Small intestine (tissue), 7 donors: ENCODE measurements at regions not wholly inside any gene's neighbourhood (a gene's known extent, or its start where the extent isn't known, plus 50 kb on each side); places are given as distances from the start of the nearest gene placed in this dataset.

Source experiments
- DNase-seq, 2 donors: peaks; one replicate each; pipeline versions ENCODE4 v3.0.0 to v3.0.0-alpha.2; 2013
- FAIRE-seq: peaks from 2 replicates; lab custom pipeline; 2012; peaks lifted over from hg19 to GRCh38; lab: Jason Lieb, UNC
- H3K27ac ChIP-seq, 3 donors: one replicate each; pipeline ENCODE4 v1.5.1; 2013; ENCODE audit warnings: low read length in 2 of 3, mild to moderate bottlenecking in 2 of 3, control low read depth in 1 of 3, inconsistent platforms in 1 of 3, low read depth in 1 of 3, moderate library complexity in 1 of 3
- H3K27me3 ChIP-seq, 3 donors: one replicate each; pipeline ENCODE4 v1.6.1; 2013; ENCODE audit warnings: low read length in 3 of 3, inconsistent platforms in 1 of 3; ENCODE audit not compliant: control insufficient read depth in 3 of 3, insufficient read depth in 3 of 3
- H3K36me3 ChIP-seq, 3 donors: one replicate each; pipeline ENCODE4 v1.6.1; 2013; ENCODE audit warnings: low read length in 3 of 3, inconsistent platforms in 1 of 3, low read depth in 1 of 3, mild to moderate bottlenecking in 1 of 3, moderate library complexity in 1 of 3; ENCODE audit not compliant: control insufficient read depth in 3 of 3, insufficient read depth in 2 of 3
- H3K4me1 ChIP-seq, 3 donors: one replicate each; pipeline ENCODE4 v1.6.1; 2013; ENCODE audit warnings: low read length in 2 of 3, inconsistent platforms in 1 of 3, low read depth in 1 of 3, mild to moderate bottlenecking in 1 of 3, moderate library complexity in 1 of 3; ENCODE audit not compliant: control insufficient read depth in 3 of 3, insufficient read depth in 2 of 3
- H3K4me3 ChIP-seq, 3 donors: one replicate each; pipeline ENCODE4 v1.5.1; 2013; ENCODE audit warnings: low read length in 3 of 3, control low read depth in 1 of 3, inconsistent platforms in 1 of 3, low read depth in 1 of 3, mild to moderate bottlenecking in 1 of 3, moderate library complexity in 1 of 3
- H3K9me3 ChIP-seq, 2 donors: one replicate each; pipeline ENCODE4 v1.6.1; 2013; ENCODE audit warnings: low read depth in 1 of 2, low read length in 1 of 2; ENCODE audit not compliant: control insufficient read depth in 2 of 2, insufficient read depth in 1 of 2
- WGBS, 3 donors: extraction: QIAGEN DNeasy Blood & Tissue Kit; methylation state at CpG; one replicate each; pipeline ENCODE4 v1.1.7; 2013; 5-methylcytosine and 5-hydroxymethylcytosine counted together
- donor health status: healthy with polysubstance abuse.
- donor health status: control.
- donor health status: control.
- donor health status: Bipolar disorder and iron deficiency.
- donor health status: healthy.

GRCh38 chr6:144392536-144392935 lies 107.4 kb downstream of the UTRN start:
- 76 to 86% (median 79%) methylated on average over 1 of the region's 1 CpG for WGBS, 3 donors
- H3K36me3 ChIP-seq = peaks cover 0 to 2% (median 0%) of the 10 kb centered on the region in 3 donors
- FAIRE-seq = no peak

GRCh38 chr6:144394210-144394609 lies 109.1 kb downstream of the UTRN start:
- WGBS, 3 donors = 80 to 89% (median 88%) methylated on average over 4 of the region's 4 CpGs
- DNase-seq (no peak), FAIRE-seq (no peak)
- peaks cover 0 to 4% (median 0%) of the 10 kb centered on the region in 3 donors for H3K36me3 ChIP-seq
- no peak overlapping the region for H3K27ac ChIP-seq
- H3K27me3 ChIP-seq = no peaks in the 10 kb centered on the region
- peaks cover 0 to 13% of the 10 kb centered on the region in 2 donors for H3K9me3 ChIP-seq
- no peaks in the 10 kb centered on the region for H3K4me1 ChIP-seq
- H3K4me3 ChIP-seq = no peak overlapping the region

More at GRCh38 chr6:144392536-144392935, 107.4 kb downstream of the UTRN start:
- Histone ChIP-seq H3K27ac (no peak overlapping the region), H3K9me3 (peaks cover 0 to 3% of the 10 kb centered on the region in 2 donors), H3K4me1 (no peaks in the 10 kb centered on the region), H3K4me3 (no peak overlapping the region), H3K27me3 (no peaks in the 10 kb centered on the region)
- DNase-seq = no peak

- DNase-seq (no peak), FAIRE-seq (no peak)
- H3K4me3 ChIP-seq = no peak overlapping the region
- no peaks in the 10 kb centered on the region for H3K27me3 ChIP-seq
- no peaks in the 10 kb centered on the region for H3K4me1 ChIP-seq
- H3K9me3 ChIP-seq = peaks cover 0 to 13% of the 10 kb centered on the region in 2 donors
- no peak overlapping the region for H3K27ac ChIP-seq
- H3K36me3 ChIP-seq = peaks cover 0 to 4% (median 0%) of the 10 kb centered on the region in 3 donors
Measured at GRCh38 chr6:144395014-144395413, 109.9 kb downstream of the UTRN start.

GRCh38 chr6:144395826-144396225 lies 110.7 kb downstream of the UTRN start:
- 85 to 98% (median 88%) methylated on average over 1 of the region's 1 CpG for WGBS, 3 donors
- FAIRE-seq (no peak), DNase-seq (no peak)
- no peaks in the 10 kb centered on the region for H3K27me3 ChIP-seq
- peaks cover 0 to 13% of the 10 kb centered on the region in 2 donors for H3K9me3 ChIP-seq
- peaks cover 0 to 4% (median 0%) of the 10 kb centered on the region in 3 donors for H3K36me3 ChIP-seq
- H3K27ac ChIP-seq = no peak overlapping the region
- H3K4me1 ChIP-seq = no peaks in the 10 kb centered on the region
- no peak overlapping the region for H3K4me3 ChIP-seq

- H3K4me1 ChIP-seq = no peaks in the 10 kb centered on the region
- no peaks in the 10 kb centered on the region for H3K27me3 ChIP-seq
Measured at GRCh38 chr6:144397141-144397540, 112.0 kb downstream of the UTRN start.

GRCh38 chr6:144400321-144400720 lies 115.2 kb downstream of the UTRN start:
- DNase-seq (no peak), FAIRE-seq (no peak)
- no peak overlapping the region for H3K4me3 ChIP-seq
- peaks cover 0 to 4% (median 0%) of the 10 kb centered on the region in 3 donors for H3K36me3 ChIP-seq
- peaks cover 0 to 13% of the 10 kb centered on the region in 2 donors for H3K9me3 ChIP-seq
- H3K27me3 ChIP-seq = no peaks in the 10 kb centered on the region
- H3K4me1 ChIP-seq = no peaks in the 10 kb centered on the region
- H3K27ac ChIP-seq = no peak overlapping the region
- 80 to 99% (median 94%) methylated on average over 5 of the region's 5 CpGs for WGBS, 3 donors

More at GRCh38 chr6:144397141-144397540, 112.0 kb downstream of the UTRN start:
- no peak for FAIRE-seq
- no peak overlapping the region for H3K4me3 ChIP-seq
- H3K36me3 ChIP-seq = peaks cover 0 to 4% (median 0%) of the 10 kb centered on the region in 3 donors
- H3K27ac ChIP-seq = no peak overlapping the region
- WGBS, 3 donors = 94 to 95% (median 94%) methylated on average over 4 of the region's 4 CpGs
- no peak for DNase-seq
- peaks cover 0 to 13% of the 10 kb centered on the region in 2 donors for H3K9me3 ChIP-seq

GRCh38 chr6:144401736-144402733 lies 116.9 kb downstream of the UTRN start:
- no peak overlapping the region for H3K4me3 ChIP-seq
- H3K27ac ChIP-seq = no peak overlapping the region
- no peak for FAIRE-seq
- no peak for DNase-seq
- 95 to 96% (median 95%) methylated on average over 13 of the region's 13 CpGs for WGBS, 3 donors
- H3K4me1 ChIP-seq = no peaks in the 10 kb centered on the region
- no peaks in the 10 kb centered on the region for H3K27me3 ChIP-seq
- H3K9me3 ChIP-seq = peaks cover 0 to 12% of the 10 kb centered on the region in 2 donors
- H3K36me3 ChIP-seq = peaks cover 0 to 4% (median 0%) of the 10 kb centered on the region in 3 donors

GRCh38 chr6:144402750-144403149 lies 117.6 kb downstream of the UTRN start:
- WGBS, 3 donors = 91 to 94% (median 92%) methylated on average over 8 of the region's 8 CpGs
- no peak for FAIRE-seq
- H3K4me3 ChIP-seq = no peak overlapping the region

More at GRCh38 chr6:144402750-144403149, 117.6 kb downstream of the UTRN start:
- no peaks in the 10 kb centered on the region for H3K4me1 ChIP-seq
- DNase-seq = no peak
- no peaks in the 10 kb centered on the region for H3K27me3 ChIP-seq
- H3K27ac ChIP-seq = no peak overlapping the region
- H3K9me3 ChIP-seq = peaks cover 0 to 9% of the 10 kb centered on the region in 2 donors
- peaks cover 0 to 2% (median 0%) of the 10 kb centered on the region in 3 donors for H3K36me3 ChIP-seq
